ENCODE measurements at regions not wholly inside any gene's neighbourhood (a gene's known extent, or its start where the extent isn't known, plus 50 kb on each side); places are given as distances from the start of the nearest gene placed in this dataset.

DNA sequence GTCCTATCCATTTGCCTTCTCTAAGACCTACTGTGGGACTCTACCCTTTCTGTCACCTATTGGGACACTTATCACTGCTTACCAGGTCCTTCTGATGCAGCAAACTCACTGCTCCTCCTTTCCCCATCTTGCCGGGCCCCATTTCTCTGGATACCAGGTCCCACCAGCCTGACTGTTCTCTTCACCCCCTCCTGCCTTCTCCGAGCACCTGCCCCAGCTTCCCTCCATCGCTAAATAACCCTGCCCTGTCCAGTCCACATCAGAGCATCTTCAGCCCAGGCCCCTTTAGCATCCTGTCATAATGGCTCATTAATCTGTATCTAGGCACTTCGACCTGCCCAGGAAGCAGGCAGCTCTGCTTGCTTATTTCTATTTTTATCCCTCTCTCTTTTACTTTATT lies 74.7 kb downstream of the CRYGS start:
- no peaks in the 10 kb centered on the region for H3K36me3 Mint-ChIP-seq
- no peaks in the 10 kb centered on the region for H3K27me3 Mint-ChIP-seq (ENCODE audit: low read depth)
- no peak for DNase-seq (ENCODE audit: low spot score)
- H3K9me3 Mint-ChIP-seq, result no peaks in the 10 kb centered on the region
- no peak for ATAC-seq
- no peak overlapping the region for H3K27ac Mint-ChIP-seq
- no peak overlapping the region for H3K4me3 Mint-ChIP-seq
- no peaks in the 10 kb centered on the region for H3K4me1 Mint-ChIP-seq
- ChIA-PET POLR2A (interaction anchor here (1.0 kb wide), 1 partner anchor 160 kb away, joined by 4 read pairs; no protein-coding TSS in a partner anchor), CTCF (interaction anchor here (0.9 kb wide), 1 partner anchor 208 kb away, joined by 3 read pairs; no protein-coding TSS in a partner anchor)
- TF ChIP-seq, protein P1, sequence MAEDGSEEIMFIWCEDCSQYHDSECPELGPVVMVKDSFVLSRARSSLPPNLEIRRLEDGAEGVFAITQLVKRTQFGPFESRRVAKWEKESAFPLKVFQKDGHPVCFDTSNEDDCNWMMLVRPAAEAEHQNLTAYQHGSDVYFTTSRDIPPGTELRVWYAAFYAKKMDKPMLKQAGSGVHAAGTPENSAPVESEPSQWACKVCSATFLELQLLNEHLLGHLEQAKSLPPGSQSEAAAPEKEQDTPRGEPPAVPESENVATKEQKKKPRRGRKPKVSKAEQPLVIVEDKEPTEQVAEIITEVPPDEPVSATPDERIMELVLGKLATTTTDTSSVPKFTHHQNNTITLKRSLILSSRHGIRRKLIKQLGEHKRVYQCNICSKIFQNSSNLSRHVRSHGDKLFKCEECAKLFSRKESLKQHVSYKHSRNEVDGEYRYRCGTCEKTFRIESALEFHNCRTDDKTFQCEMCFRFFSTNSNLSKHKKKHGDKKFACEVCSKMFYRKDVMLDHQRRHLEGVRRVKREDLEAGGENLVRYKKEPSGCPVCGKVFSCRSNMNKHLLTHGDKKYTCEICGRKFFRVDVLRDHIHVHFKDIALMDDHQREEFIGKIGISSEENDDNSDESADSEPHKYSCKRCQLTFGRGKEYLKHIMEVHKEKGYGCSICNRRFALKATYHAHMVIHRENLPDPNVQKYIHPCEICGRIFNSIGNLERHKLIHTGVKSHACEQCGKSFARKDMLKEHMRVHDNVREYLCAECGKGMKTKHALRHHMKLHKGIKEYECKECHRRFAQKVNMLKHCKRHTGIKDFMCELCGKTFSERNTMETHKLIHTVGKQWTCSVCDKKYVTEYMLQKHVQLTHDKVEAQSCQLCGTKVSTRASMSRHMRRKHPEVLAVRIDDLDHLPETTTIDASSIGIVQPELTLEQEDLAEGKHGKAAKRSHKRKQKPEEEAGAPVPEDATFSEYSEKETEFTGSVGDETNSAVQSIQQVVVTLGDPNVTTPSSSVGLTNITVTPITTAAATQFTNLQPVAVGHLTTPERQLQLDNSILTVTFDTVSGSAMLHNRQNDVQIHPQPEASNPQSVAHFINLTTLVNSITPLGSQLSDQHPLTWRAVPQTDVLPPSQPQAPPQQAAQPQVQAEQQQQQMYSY (CRISPR knock-in tag; IDR thresholded peaks at IDR 0.05), result no peak
- TF ChIP-seq, protein P2, sequence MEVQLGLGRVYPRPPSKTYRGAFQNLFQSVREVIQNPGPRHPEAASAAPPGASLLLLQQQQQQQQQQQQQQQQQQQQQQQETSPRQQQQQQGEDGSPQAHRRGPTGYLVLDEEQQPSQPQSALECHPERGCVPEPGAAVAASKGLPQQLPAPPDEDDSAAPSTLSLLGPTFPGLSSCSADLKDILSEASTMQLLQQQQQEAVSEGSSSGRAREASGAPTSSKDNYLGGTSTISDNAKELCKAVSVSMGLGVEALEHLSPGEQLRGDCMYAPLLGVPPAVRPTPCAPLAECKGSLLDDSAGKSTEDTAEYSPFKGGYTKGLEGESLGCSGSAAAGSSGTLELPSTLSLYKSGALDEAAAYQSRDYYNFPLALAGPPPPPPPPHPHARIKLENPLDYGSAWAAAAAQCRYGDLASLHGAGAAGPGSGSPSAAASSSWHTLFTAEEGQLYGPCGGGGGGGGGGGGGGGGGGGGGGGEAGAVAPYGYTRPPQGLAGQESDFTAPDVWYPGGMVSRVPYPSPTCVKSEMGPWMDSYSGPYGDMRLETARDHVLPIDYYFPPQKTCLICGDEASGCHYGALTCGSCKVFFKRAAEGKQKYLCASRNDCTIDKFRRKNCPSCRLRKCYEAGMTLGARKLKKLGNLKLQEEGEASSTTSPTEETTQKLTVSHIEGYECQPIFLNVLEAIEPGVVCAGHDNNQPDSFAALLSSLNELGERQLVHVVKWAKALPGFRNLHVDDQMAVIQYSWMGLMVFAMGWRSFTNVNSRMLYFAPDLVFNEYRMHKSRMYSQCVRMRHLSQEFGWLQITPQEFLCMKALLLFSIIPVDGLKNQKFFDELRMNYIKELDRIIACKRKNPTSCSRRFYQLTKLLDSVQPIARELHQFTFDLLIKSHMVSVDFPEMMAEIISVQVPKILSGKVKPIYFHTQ (CRISPR knock-in tag; IDR thresholded peaks at IDR 0.05), result no peak
- TF ChIP-seq ZNF121 (CRISPR knock-in tag; IDR thresholded peaks at IDR 0.05) (no peak), FOXK1 (CRISPR knock-in tag; IDR thresholded peaks at IDR 0.05) (no peak), NFYB (CRISPR knock-in tag; conservative IDR thresholded peaks at IDR 0.05; ENCODE audit: low read depth) (no peak), KAT7 (CRISPR knock-in tag; IDR thresholded peaks at IDR 0.05; ENCODE audit: borderline replicate concordance) (no peak), MXD4 (CRISPR knock-in tag; IDR thresholded peaks at IDR 0.05; ENCODE audit: borderline replicate concordance) (no peak)
- TF ChIP-seq, protein P3, sequence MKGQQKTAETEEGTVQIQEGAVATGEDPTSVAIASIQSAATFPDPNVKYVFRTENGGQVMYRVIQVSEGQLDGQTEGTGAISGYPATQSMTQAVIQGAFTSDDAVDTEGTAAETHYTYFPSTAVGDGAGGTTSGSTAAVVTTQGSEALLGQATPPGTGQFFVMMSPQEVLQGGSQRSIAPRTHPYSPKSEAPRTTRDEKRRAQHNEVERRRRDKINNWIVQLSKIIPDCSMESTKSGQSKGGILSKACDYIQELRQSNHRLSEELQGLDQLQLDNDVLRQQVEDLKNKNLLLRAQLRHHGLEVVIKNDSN (CRISPR knock-in tag; IDR thresholded peaks at IDR 0.05), result no peak

DNA sequence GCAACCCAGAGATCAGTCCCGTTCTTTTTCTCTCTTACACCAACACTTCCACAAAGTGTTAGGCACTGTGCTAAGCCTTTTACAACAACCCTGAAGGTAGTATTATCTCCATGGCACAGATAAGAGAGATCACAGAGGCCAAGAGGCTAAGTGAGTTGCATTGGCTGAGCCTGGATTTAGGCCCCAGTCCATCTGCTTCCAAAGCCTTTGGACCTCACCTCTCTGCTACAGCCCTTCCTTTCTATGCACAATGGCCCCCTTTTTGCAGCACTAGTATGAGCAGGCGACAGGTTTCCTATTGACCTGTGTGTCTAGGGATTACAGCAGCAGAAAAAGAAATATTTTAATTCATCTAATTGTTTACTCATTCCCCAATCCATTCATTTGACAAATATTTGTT lies 76.2 kb downstream of the CRYGS start:
- H3K4me1 Mint-ChIP-seq, result no peaks in the 10 kb centered on the region
- no peaks in the 10 kb centered on the region for H3K27me3 Mint-ChIP-seq (ENCODE audit: low read depth)
- H3K27ac Mint-ChIP-seq, result no peak overlapping the region
- no peak for ATAC-seq
- ChIA-PET CTCF (no interaction called here), POLR2A (no interaction called here)
- H3K4me3 Mint-ChIP-seq, result no peak overlapping the region
- no peak for DNase-seq (ENCODE audit: low spot score)
- H3K9me3 Mint-ChIP-seq, result no peaks in the 10 kb centered on the region
- no peaks in the 10 kb centered on the region for H3K36me3 Mint-ChIP-seq
- no peak for TF ChIP-seq FOXJ3 (CRISPR knock-in tag; IDR thresholded peaks at IDR 0.05; ENCODE audit: borderline replicate concordance)
- TF ChIP-seq, protein P4, sequence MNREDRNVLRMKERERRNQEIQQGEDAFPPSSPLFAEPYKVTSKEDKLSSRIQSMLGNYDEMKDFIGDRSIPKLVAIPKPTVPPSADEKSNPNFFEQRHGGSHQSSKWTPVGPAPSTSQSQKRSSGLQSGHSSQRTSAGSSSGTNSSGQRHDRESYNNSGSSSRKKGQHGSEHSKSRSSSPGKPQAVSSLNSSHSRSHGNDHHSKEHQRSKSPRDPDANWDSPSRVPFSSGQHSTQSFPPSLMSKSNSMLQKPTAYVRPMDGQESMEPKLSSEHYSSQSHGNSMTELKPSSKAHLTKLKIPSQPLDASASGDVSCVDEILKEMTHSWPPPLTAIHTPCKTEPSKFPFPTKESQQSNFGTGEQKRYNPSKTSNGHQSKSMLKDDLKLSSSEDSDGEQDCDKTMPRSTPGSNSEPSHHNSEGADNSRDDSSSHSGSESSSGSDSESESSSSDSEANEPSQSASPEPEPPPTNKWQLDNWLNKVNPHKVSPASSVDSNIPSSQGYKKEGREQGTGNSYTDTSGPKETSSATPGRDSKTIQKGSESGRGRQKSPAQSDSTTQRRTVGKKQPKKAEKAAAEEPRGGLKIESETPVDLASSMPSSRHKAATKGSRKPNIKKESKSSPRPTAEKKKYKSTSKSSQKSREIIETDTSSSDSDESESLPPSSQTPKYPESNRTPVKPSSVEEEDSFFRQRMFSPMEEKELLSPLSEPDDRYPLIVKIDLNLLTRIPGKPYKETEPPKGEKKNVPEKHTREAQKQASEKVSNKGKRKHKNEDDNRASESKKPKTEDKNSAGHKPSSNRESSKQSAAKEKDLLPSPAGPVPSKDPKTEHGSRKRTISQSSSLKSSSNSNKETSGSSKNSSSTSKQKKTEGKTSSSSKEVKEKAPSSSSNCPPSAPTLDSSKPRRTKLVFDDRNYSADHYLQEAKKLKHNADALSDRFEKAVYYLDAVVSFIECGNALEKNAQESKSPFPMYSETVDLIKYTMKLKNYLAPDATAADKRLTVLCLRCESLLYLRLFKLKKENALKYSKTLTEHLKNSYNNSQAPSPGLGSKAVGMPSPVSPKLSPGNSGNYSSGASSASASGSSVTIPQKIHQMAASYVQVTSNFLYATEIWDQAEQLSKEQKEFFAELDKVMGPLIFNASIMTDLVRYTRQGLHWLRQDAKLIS (CRISPR knock-in tag; IDR thresholded peaks at IDR 0.05; ENCODE audit: borderline replicate concordance), result no peak
- TF ChIP-seq TP53 (CRISPR knock-in tag; IDR thresholded peaks at IDR 0.05), result no peak
- TF ChIP-seq NFYB (CRISPR knock-in tag; conservative IDR thresholded peaks at IDR 0.05; ENCODE audit: low read depth), result no peak
- no peak for TF ChIP-seq ZNF416 (CRISPR knock-in tag; IDR thresholded peaks at IDR 0.05)
- no peak for TF ChIP-seq KAT7 (CRISPR knock-in tag; IDR thresholded peaks at IDR 0.05; ENCODE audit: borderline replicate concordance)
- no peak for TF ChIP-seq CBFB (CRISPR knock-in tag; IDR thresholded peaks at IDR 0.05; ENCODE audit: low read depth)
- TF ChIP-seq, protein P5, sequence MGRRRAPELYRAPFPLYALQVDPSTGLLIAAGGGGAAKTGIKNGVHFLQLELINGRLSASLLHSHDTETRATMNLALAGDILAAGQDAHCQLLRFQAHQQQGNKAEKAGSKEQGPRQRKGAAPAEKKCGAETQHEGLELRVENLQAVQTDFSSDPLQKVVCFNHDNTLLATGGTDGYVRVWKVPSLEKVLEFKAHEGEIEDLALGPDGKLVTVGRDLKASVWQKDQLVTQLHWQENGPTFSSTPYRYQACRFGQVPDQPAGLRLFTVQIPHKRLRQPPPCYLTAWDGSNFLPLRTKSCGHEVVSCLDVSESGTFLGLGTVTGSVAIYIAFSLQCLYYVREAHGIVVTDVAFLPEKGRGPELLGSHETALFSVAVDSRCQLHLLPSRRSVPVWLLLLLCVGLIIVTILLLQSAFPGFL (CRISPR knock-in tag; IDR thresholded peaks at IDR 0.05; ENCODE audit: borderline replicate concordance), result no peak
- TF ChIP-seq NR1H2 (CRISPR knock-in tag; IDR thresholded peaks at IDR 0.05), result no peak
- no peak for TF ChIP-seq ESRRA (CRISPR knock-in tag; IDR thresholded peaks at IDR 0.05; ENCODE audit: borderline replicate concordance)
- no peak for TF ChIP-seq CREM (CRISPR knock-in tag; IDR thresholded peaks at IDR 0.05)
- no peak for TF ChIP-seq TEAD4 (CRISPR knock-in tag; IDR thresholded peaks at IDR 0.05)
- TF ChIP-seq, protein P6, sequence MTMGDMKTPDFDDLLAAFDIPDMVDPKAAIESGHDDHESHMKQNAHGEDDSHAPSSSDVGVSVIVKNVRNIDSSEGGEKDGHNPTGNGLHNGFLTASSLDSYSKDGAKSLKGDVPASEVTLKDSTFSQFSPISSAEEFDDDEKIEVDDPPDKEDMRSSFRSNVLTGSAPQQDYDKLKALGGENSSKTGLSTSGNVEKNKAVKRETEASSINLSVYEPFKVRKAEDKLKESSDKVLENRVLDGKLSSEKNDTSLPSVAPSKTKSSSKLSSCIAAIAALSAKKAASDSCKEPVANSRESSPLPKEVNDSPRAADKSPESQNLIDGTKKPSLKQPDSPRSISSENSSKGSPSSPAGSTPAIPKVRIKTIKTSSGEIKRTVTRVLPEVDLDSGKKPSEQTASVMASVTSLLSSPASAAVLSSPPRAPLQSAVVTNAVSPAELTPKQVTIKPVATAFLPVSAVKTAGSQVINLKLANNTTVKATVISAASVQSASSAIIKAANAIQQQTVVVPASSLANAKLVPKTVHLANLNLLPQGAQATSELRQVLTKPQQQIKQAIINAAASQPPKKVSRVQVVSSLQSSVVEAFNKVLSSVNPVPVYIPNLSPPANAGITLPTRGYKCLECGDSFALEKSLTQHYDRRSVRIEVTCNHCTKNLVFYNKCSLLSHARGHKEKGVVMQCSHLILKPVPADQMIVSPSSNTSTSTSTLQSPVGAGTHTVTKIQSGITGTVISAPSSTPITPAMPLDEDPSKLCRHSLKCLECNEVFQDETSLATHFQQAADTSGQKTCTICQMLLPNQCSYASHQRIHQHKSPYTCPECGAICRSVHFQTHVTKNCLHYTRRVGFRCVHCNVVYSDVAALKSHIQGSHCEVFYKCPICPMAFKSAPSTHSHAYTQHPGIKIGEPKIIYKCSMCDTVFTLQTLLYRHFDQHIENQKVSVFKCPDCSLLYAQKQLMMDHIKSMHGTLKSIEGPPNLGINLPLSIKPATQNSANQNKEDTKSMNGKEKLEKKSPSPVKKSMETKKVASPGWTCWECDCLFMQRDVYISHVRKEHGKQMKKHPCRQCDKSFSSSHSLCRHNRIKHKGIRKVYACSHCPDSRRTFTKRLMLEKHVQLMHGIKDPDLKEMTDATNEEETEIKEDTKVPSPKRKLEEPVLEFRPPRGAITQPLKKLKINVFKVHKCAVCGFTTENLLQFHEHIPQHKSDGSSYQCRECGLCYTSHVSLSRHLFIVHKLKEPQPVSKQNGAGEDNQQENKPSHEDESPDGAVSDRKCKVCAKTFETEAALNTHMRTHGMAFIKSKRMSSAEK (CRISPR knock-in tag; IDR thresholded peaks at IDR 0.05; ENCODE audit: borderline replicate concordance), result no peak

Measured in WTC11 (cell line).